HG02623 (cell line): ENCODE measurements at regions not wholly inside any gene's neighbourhood (a gene's known extent, or its start where the extent isn't known, plus 50 kb on each side); places are given as distances from the start of the nearest gene placed in this dataset.
"Not testable (repeated sequence)": the region's sequence is repeated elsewhere in the genome, so short reads cannot be mapped to it uniquely, and the experiment has no call there.

ENCODE experiments used
- ATAC-seq: cut with Tn5 transposase; IDR thresholded peaks from one replicate; pipeline ENCODE4 v1.9.1; 2021; ENCODE audit warnings: moderate library complexity; ENCODE audit not compliant: unreplicated experiment

GRCh38 chrX:122625239-122625638 is 558.8 kb upstream of the GRIA3 start:
- ATAC-seq = no peak

- no peak for ATAC-seq
Observed at GRCh38 chrX:122625821-122626220, 558.3 kb upstream of the GRIA3 start.

- ATAC-seq = no peak
Observed at GRCh38 chrX:122626871-122627270, 557.2 kb upstream of the GRIA3 start.

GRCh38 chrX:122641136-122641535 is 542.9 kb upstream of the GRIA3 start:
- no peak for ATAC-seq

- no peak for ATAC-seq
Observed at GRCh38 chrX:122641826-122642225, 542.3 kb upstream of the GRIA3 start.

- not testable (repeated sequence) for ATAC-seq
Observed at GRCh38 chrX:122655256-122655655, 528.8 kb upstream of the GRIA3 start.

GRCh38 chrX:122666601-122667000 is 517.5 kb upstream of the GRIA3 start:
- no peak for ATAC-seq

GRCh38 chrX:122667667-122668066 is 516.4 kb upstream of the GRIA3 start:
- no peak for ATAC-seq

- ATAC-seq = no peak
Observed at GRCh38 chrX:122703762-122704161, 480.3 kb upstream of the GRIA3 start.

- no peak for ATAC-seq
Observed at GRCh38 chrX:122739770-122740169, 444.3 kb upstream of the GRIA3 start.

- no peak for ATAC-seq
Observed at GRCh38 chrX:122770581-122770980, 413.5 kb upstream of the GRIA3 start.

- no peak for ATAC-seq
Observed at GRCh38 chrX:122771933-122772332, 412.1 kb upstream of the GRIA3 start.

GRCh38 chrX:122777766-122778165 is 406.3 kb upstream of the GRIA3 start:
- no peak for ATAC-seq

- ATAC-seq = no peak
Observed at GRCh38 chrX:122783918-122784317, 400.2 kb upstream of the GRIA3 start.

- no peak for ATAC-seq
Observed at GRCh38 chrX:122787231-122787630, 396.8 kb upstream of the GRIA3 start.

- ATAC-seq = no peak
Observed at GRCh38 chrX:122788216-122788615, 395.9 kb upstream of the GRIA3 start.

- ATAC-seq = no peak
Observed at GRCh38 chrX:122790376-122791095, 393.5 kb upstream of the GRIA3 start.

GRCh38 chrX:122813876-122814275 is 370.2 kb upstream of the GRIA3 start:
- ATAC-seq = no peak

GRCh38 chrX:122816288-122816687 is 367.8 kb upstream of the GRIA3 start:
- ATAC-seq = no peak

- ATAC-seq = no peak
Observed at GRCh38 chrX:122817321-122817955, 366.6 kb upstream of the GRIA3 start.

- ATAC-seq = no peak
Observed at GRCh38 chrX:122818068-122818467, 366.0 kb upstream of the GRIA3 start.

- ATAC-seq = no peak
Observed at GRCh38 chrX:122833230-122833629, 350.8 kb upstream of the GRIA3 start.

GRCh38 chrX:122835886-122836285 is 348.2 kb upstream of the GRIA3 start:
- no peak for ATAC-seq
